Right lobe of liver (tissue), 6 donors: ENCODE measurements at regions not wholly inside any gene's neighbourhood (a gene's known extent, or its start where the extent isn't known, plus 50 kb on each side); places are given as distances from the start of the nearest gene placed in this dataset.
"Not testable (repeated sequence)": the region's sequence is repeated elsewhere in the genome, so short reads cannot be mapped to it uniquely, and the experiment has no call there.

Source experiments
- ATAC-seq, 4 donors: fragments of 200-7000 bp; cut with Tn5 transposase; one replicate each; pipeline ENCODE4 v1.9.1; 2020; ENCODE audit warnings: mild to moderate bottlenecking in 4 of 4, moderate library complexity in 4 of 4
- DNase-seq, 3 donors: peaks; one replicate each; pipeline ENCODE4 v3.0.0-alpha.2; 2020
- H3K27ac ChIP-seq, 3 donors: fragments of 200-600 bp; one replicate each; pipeline ENCODE4 v1.8.0; 2022
- H3K27me3 ChIP-seq, 2 donors: fragments of 200-600 bp; one replicate each; pipeline ENCODE4 v1.8.0; 2022
- H3K36me3 ChIP-seq, 4 donors: fragments of 200-600 bp; sonication (generic) in 1 of 4; one replicate each; pipeline versions ENCODE4 v1.5.1 to v1.8.0; 2017 to 2022; ENCODE audit warnings: control low read depth in 1 of 4
- H3K4me1 ChIP-seq, 4 donors: fragments of 200-600 bp; sonication (generic) in 1 of 4; one replicate each; pipeline versions ENCODE4 v1.5.1 to v1.8.0; 2017 to 2022; ENCODE audit warnings: control low read depth in 1 of 4
- H3K4me3 ChIP-seq, 3 donors: fragments of 200-600 bp; one replicate each; pipeline ENCODE4 v1.8.0; 2022
- H3K9me3 ChIP-seq, 4 donors: fragments of 200-600 bp; sonication (generic) in 1 of 4; one replicate each; pipeline versions ENCODE4 v1.5.1 to v1.8.0; 2017 to 2022; ENCODE audit warnings: control low read depth in 1 of 4
- POLR2A ChIP-seq: fragments of 450-650 bp; IDR thresholded peaks from one replicate; pipeline ENCODE4 v1.6.1; 2017; ENCODE audit warnings: antibody characterized with exemption, mild to moderate bottlenecking
- WGBS: methylation state at CpG from one replicate; pipeline ENCODE4 v1.1.6; 2018; ENCODE audit warnings: low coverage, low lambda C conversion rate; ENCODE audit not compliant: insufficient coverage; ENCODE audit errors: missing lambda C conversion rate; 5-methylcytosine and 5-hydroxymethylcytosine counted together
- intact Hi-C, 2 donors: fragments of 100-400 bp; cut with DNase I; formaldehyde crosslinking; loops; one replicate each; pipeline versions ENCODE4 v1.11.2 to v1.14.1; 2022
- TF ChIP-seq, protein P1 (sequence below), 4 donors: fragments of 200-600 bp in 3 of 4; fragments of 450-650 bp in 1 of 4; IDR thresholded peaks; one replicate each; pipeline versions ENCODE4 v1.5.1 to v1.8.0; 2016 to 2022; ENCODE audit warnings: antibody characterized with exemption in 4 of 4, mild to moderate bottlenecking in 2 of 4
- donor health status: DM: no; HTN: yes; CAD: no.
- donor health status: DM: no; HTN: no; CAD: no.
- donor health status: DM: no; HTN: no; CAD: no.
- donor health status: DM: no; HTN: yes; CAD: no.
- donor health status: DM: no; HTN: yes; CAD: no.

GRCh38 chr2:116988303-116988702, 826.2 kb upstream of the DDX18 start:
- TF ChIP-seq, protein P1, sequence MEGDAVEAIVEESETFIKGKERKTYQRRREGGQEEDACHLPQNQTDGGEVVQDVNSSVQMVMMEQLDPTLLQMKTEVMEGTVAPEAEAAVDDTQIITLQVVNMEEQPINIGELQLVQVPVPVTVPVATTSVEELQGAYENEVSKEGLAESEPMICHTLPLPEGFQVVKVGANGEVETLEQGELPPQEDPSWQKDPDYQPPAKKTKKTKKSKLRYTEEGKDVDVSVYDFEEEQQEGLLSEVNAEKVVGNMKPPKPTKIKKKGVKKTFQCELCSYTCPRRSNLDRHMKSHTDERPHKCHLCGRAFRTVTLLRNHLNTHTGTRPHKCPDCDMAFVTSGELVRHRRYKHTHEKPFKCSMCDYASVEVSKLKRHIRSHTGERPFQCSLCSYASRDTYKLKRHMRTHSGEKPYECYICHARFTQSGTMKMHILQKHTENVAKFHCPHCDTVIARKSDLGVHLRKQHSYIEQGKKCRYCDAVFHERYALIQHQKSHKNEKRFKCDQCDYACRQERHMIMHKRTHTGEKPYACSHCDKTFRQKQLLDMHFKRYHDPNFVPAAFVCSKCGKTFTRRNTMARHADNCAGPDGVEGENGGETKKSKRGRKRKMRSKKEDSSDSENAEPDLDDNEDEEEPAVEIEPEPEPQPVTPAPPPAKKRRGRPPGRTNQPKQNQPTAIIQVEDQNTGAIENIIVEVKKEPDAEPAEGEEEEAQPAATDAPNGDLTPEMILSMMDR (IDR thresholded peaks at IDR 0.05), result no peak
- TF ChIP-seq POLR2A, result no peak
- Histone ChIP-seq H3K36me3 (no peaks in the 10 kb centered on the region), H3K4me3 (no peak overlapping the region), H3K4me1 (no peaks in the 10 kb centered on the region), H3K27me3 (no peaks in the 10 kb centered on the region), H3K27ac (no peak overlapping the region), H3K9me3 (no peaks in the 10 kb centered on the region)
- DNase-seq, result no peak
- intact Hi-C loops, result no loop called here
- ATAC-seq, result no peak

- intact Hi-C loops, result no loop called here
- no peaks in the 10 kb centered on the region for H3K36me3 ChIP-seq
- TF ChIP-seq, protein P1 (IDR thresholded peaks at IDR 0.05), result no peak
- TF ChIP-seq POLR2A, result no peak
- H3K27me3 ChIP-seq, result no peaks in the 10 kb centered on the region
- no peak for DNase-seq
- WGBS, result 31% methylated on average over 1 of the region's 1 CpG
- no peaks in the 10 kb centered on the region for H3K4me1 ChIP-seq
- no peak for ATAC-seq
- no peaks in the 10 kb centered on the region for H3K9me3 ChIP-seq
- H3K27ac ChIP-seq, result no peak overlapping the region
- no peak overlapping the region for H3K4me3 ChIP-seq
Observed at GRCh38 chr2:117019357-117019756, 795.1 kb upstream of the DDX18 start.

DNA sequence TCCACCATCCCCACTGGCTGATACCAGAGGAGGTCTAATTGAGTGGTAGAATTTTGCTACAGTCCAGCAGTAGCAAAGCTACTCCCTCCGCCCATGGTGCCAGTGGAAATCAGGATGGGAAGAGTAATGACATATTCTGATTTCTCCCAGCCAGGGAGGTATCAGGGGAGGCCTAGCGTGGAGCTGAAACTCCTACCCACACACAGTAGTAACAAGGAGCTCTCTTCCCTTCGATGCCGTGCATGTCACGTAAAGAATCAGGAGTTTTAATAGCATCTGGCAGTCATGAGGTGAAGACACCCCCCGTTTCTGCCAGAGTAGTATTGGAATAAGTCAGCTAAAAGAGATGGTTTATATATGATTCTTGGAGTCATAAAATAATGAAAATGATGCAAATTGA, 786.8 kb upstream of the DDX18 start:
- Histone ChIP-seq H3K36me3 (no peaks in the 10 kb centered on the region), H3K4me1 (no peaks in the 10 kb centered on the region), H3K9me3 (no peaks in the 10 kb centered on the region), H3K27me3 (no peaks in the 10 kb centered on the region), H3K4me3 (no peak overlapping the region), H3K27ac (no peak overlapping the region)
- intact Hi-C loops, result no loop called here
- 74% methylated on average over 5 of the region's 6 CpGs for WGBS
- TF ChIP-seq, protein P1 (IDR thresholded peaks at IDR 0.05), result no peak
- no peak for TF ChIP-seq POLR2A
- DNase-seq (no peak), ATAC-seq (no peak)

GRCh38 chr2:117028708-117029107, 785.8 kb upstream of the DDX18 start:
- H3K9me3 ChIP-seq, H3K4me3 ChIP-seq, H3K4me1 ChIP-seq, ATAC-seq, H3K27ac ChIP-seq, H3K27me3 ChIP-seq, DNase-seq, intact Hi-C loops, H3K36me3 ChIP-seq: not testable (repeated sequence)
- WGBS, result 71% methylated on average over 18 of the region's 18 CpGs

DNA sequence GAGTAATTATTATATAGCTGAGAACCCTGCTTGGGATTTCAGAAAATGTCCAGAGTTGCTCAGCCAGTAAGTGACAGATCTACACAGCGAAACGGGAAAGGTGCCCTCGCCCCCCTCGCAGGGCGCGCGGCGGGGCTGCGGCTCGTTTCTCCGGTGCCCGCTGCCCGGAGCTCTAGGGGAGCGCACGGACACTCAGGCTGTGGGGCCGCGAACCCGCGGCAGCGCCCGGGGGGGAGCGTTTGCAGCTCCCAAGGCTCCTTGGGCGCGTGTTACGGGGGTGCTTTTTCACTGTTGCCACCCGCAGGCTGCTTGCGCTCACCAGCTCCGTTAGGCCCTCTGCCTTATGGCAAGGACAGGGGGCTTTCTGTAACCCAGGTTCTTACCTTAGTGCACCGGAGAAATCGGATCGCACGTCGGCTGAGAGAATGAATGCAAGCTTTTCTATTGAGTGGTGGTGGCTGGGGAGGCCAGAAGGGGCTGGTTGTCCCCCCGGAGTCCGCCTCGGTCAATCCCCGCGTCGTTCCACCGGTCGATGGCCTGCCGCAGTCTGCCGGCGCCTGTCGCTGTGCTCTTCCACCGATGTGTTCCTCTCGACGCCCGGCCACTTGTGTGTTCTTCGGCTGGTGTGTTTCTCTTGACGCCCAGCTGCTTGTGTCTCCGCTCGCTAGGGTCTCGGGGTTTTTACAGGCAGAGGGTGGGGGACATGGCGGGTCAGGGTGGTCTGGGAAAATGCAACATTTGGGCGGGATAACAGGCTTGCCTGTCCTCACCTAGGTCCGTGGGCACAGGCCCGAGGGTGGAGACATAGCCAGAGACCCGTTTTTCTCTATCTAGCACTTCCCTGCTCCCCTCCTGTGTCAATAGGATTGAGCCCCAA, 758.8 kb upstream of the DDX18 start:
- H3K27ac ChIP-seq, result no peak overlapping the region
- TF ChIP-seq, protein P1 (IDR thresholded peaks at IDR 0.05), result no peak
- TF ChIP-seq POLR2A, result no peak
- 55% methylated on average over 27 of the region's 59 CpGs for WGBS
- DNase-seq (no peak), ATAC-seq (no peak)
- H3K9me3 ChIP-seq, result no peaks in the 10 kb centered on the region
- H3K36me3 ChIP-seq, result no peaks in the 10 kb centered on the region
- no peak overlapping the region for H3K4me3 ChIP-seq
- intact Hi-C loops, result no loop called here
- no peaks in the 10 kb centered on the region for H3K4me1 ChIP-seq
- H3K27me3 ChIP-seq, result no peaks in the 10 kb centered on the region
